Panc1 (cell line): ENCODE measurements at regions not wholly inside any gene's neighbourhood (a gene's known extent, or its start where the extent isn't known, plus 50 kb on each side); places are given as distances from the start of the nearest gene placed in this dataset.

Experiments used
- POLR2AphosphoS5 ChIP-seq: IDR thresholded peaks from 2 replicates; pipeline ENCODE4 v1.6.1; 2012; ENCODE audit warnings: mild to moderate bottlenecking, low read depth, low read length, moderate library complexity
- TCF7L2 ChIP-seq: IDR thresholded peaks from 2 replicates; pipeline ENCODE4 v1.6.1; 2011; ENCODE audit warnings: mild to moderate bottlenecking, low read depth, low read length, inconsistent platforms
- TF ChIP-seq, protein P1 (sequence below): fragments of 450-650 bp; IDR thresholded peaks from 2 replicates; pipeline ENCODE4 v1.5.1; 2017; ENCODE audit warnings: mild to moderate bottlenecking

DNA sequence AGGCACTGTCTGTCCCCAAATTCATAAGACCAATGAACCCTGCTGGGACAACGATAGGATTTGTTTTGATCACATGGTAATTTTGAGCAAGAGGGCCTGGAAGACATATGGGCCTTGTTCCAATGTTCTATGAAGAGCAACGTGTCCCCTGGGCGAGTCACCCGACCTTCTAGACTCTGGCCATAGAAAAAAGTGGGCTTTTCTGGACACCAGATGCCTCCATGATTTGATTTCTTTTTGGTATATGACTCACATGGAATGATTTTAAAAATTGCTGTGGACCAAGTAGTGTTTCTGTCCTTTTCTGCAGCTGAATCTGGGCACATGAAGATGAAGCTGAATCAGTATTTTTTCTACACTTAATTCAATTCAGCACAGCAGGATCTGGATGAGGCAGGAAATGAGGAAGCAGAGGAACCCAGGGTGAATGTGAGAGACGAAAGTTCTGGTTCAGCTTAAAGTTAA is 104.9 kb downstream of the CDC42EP3 start:
- TF ChIP-seq POLR2AphosphoS5 (no peak), TCF7L2 (no peak)
- TF ChIP-seq, protein P1, sequence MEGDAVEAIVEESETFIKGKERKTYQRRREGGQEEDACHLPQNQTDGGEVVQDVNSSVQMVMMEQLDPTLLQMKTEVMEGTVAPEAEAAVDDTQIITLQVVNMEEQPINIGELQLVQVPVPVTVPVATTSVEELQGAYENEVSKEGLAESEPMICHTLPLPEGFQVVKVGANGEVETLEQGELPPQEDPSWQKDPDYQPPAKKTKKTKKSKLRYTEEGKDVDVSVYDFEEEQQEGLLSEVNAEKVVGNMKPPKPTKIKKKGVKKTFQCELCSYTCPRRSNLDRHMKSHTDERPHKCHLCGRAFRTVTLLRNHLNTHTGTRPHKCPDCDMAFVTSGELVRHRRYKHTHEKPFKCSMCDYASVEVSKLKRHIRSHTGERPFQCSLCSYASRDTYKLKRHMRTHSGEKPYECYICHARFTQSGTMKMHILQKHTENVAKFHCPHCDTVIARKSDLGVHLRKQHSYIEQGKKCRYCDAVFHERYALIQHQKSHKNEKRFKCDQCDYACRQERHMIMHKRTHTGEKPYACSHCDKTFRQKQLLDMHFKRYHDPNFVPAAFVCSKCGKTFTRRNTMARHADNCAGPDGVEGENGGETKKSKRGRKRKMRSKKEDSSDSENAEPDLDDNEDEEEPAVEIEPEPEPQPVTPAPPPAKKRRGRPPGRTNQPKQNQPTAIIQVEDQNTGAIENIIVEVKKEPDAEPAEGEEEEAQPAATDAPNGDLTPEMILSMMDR = no peak
